HepG2 (cell line): ENCODE measurements at regions not wholly inside any gene's neighbourhood (a gene's known extent, or its start where the extent isn't known, plus 50 kb on each side); places are given as distances from the start of the nearest gene placed in this dataset.

Experiments
- ATAC-seq: fragments of 200-7000 bp; cut with Tn5 transposase; 3 replicates; pipeline ENCODE4 v1.9.1; 2020; ENCODE audit warnings: mild to moderate bottlenecking, moderate library complexity
- BruUV-seq: library from RNA; stranded (reverse); fragments of 400-500 nt; replicated peaks from 2 replicates; lab custom pipeline; 2021; lab: Mats Ljungman, UMichigan
- CTCF ChIA-PET: fragments of 300-600 bp; formaldehyde crosslinking; extraction: SDS; loops from one replicate; lab custom pipeline; 2021; ENCODE audit warnings: low total read pairs, inconsistent platforms, low intra/inter-chr PET ratio; lab: Yijun Ruan, JAX
- POLR2A ChIA-PET: fragments of 350-600 bp; sonication (Branson Sonifier 250); formaldehyde crosslinking; loops from one replicate; lab custom pipeline; 2020; ENCODE audit warnings: antibody characterized with exemption, inconsistent platforms; lab: Yijun Ruan, JAX
- DNase-seq: peaks from one replicate; pipeline ENCODE4 v3.0.0-alpha.2; 2015; ENCODE audit warnings: low spot score
- FAIRE-seq: peaks from 3 replicates; lab custom pipeline; 2011; peaks lifted over from hg19 to GRCh38; lab: Jason Lieb, UNC
- H2AFZ ChIP-seq: one replicate; pipeline ENCODE4 v1.6.1; 2011; ENCODE audit warnings: low read length, inconsistent platforms
- H3K27ac ChIP-seq: fragments of 300-600 bp; 3 replicates; pipeline ENCODE4 v1.8.0; 2011; ENCODE audit warnings: mixed run types, mild to moderate bottlenecking, mixed read lengths, low read length, inconsistent platforms; ENCODE audit not compliant: insufficient read depth; ENCODE audit errors: extremely low read length
- H3K27me3 ChIP-seq, 2 experiments: fragments of 200-600 bp in 1 of 2; 2 replicates in 1 of 2; 3 replicates in 1 of 2; pipeline versions ENCODE4 v1.6.0 to v1.8.0; 2011; ENCODE audit warnings: low read length in 2 of 2, mild to moderate bottlenecking in 2 of 2, moderate library complexity in 2 of 2, inconsistent platforms in 1 of 2; ENCODE audit not compliant: insufficient read depth in 2 of 2, control insufficient read depth in 1 of 2
- H3K36me3 ChIP-seq, 2 experiments: fragments of 200-600 bp in 1 of 2; replicated peaks in 1 of 2; 2 replicates in 1 of 2; 3 replicates in 1 of 2; pipeline versions ENCODE4 v1.5.1 to v1.8.0; 2011; ENCODE audit warnings: low read length in 2 of 2, inconsistent platforms in 1 of 2; ENCODE audit not compliant: insufficient read depth in 2 of 2, control insufficient read depth in 1 of 2
- H3K4me1 ChIP-seq: 2 replicates; pipeline ENCODE4 v1.5.1; 2012; ENCODE audit warnings: low read length, inconsistent platforms; ENCODE audit not compliant: insufficient read depth
- H3K4me2 ChIP-seq: 2 replicates; pipeline ENCODE4 v1.6.0; 2011; ENCODE audit warnings: low read depth, low read length, inconsistent platforms
- H3K4me3 ChIP-seq, 3 experiments: fragments of 200-600 bp in 1 of 3; sonication (generic), shearing (Covaris generic) in 1 of 3; replicated peaks in 1 of 3; 2 replicates each; pipeline ENCODE4 v1.5.1; 2011 to 2016; ENCODE audit warnings: low read length in 3 of 3, inconsistent platforms in 2 of 3, low read depth in 2 of 3, mild to moderate bottlenecking in 2 of 3, control low read depth in 1 of 3, mixed read lengths in 1 of 3; ENCODE audit not compliant: insufficient read depth in 1 of 3
- H3K79me2 ChIP-seq: one replicate; pipeline ENCODE4 v1.6.1; 2011; ENCODE audit warnings: low read length, inconsistent platforms; ENCODE audit not compliant: insufficient read depth
- H3K9ac ChIP-seq: 2 replicates; pipeline ENCODE4 v1.6.0; 2011; ENCODE audit warnings: mild to moderate bottlenecking, low read depth, low read length, inconsistent platforms; ENCODE audit not compliant: insufficient read depth
- H3K9me3 ChIP-seq: 2 replicates; pipeline ENCODE4 v1.5.1; 2012; ENCODE audit warnings: mild to moderate bottlenecking, low read length
- H4K20me1 ChIP-seq: 2 replicates; pipeline ENCODE4 v1.6.0; 2011; ENCODE audit warnings: inconsistent platforms, mild to moderate bottlenecking, low read length, moderate library complexity; ENCODE audit not compliant: insufficient read depth
- ATRX ChIP-seq: sonication (generic); formaldehyde crosslinking; IDR thresholded peaks from 2 replicates; pipeline ENCODE4 v1.4.0; 2020; ENCODE audit warnings: missing genetic modification reagents, borderline replicate concordance
- CBX1 ChIP-seq: IDR thresholded peaks from one replicate; pipeline ENCODE4 v1.6.1; 2016; ENCODE audit warnings: antibody characterized with exemption, low read depth
- CHD4 ChIP-seq: fragments of 200-600 bp; sonication (generic); IDR thresholded peaks from 2 replicates; pipeline ENCODE4 v1.7.0; 2017; ENCODE audit warnings: mild to moderate bottlenecking, low read length, borderline replicate concordance
- HOXA7 ChIP-seq: sonication (generic); formaldehyde crosslinking; IDR thresholded peaks from 2 replicates; pipeline ENCODE4 v1.8.1; 2022; ENCODE audit warnings: mild to moderate bottlenecking, missing genetic modification reagents, moderate library complexity
- SP5 ChIP-seq: IDR thresholded peaks from 2 replicates; pipeline ENCODE4 v1.6.1; 2016; ENCODE audit warnings: low read depth, borderline replicate concordance
- ZNF101 ChIP-seq: sonication (generic); formaldehyde crosslinking; IDR thresholded peaks from 2 replicates; pipeline ENCODE4 v1.4.0; 2020; ENCODE audit warnings: mild to moderate bottlenecking, low read depth, missing genetic modification reagents, borderline replicate concordance
- ZNF234 ChIP-seq: sonication (generic); formaldehyde crosslinking; conservative IDR thresholded peaks from 2 replicates; pipeline ENCODE4 v1.5.1; 2020; ENCODE audit warnings: mild to moderate bottlenecking, missing genetic modification reagents
- ZNF530 ChIP-seq: sonication (generic); formaldehyde crosslinking; IDR thresholded peaks from 2 replicates; pipeline ENCODE4 v1.5.0; 2020; ENCODE audit warnings: low read depth, mild to moderate bottlenecking, missing genetic modification reagents
- ZNF557 ChIP-seq: sonication (generic); formaldehyde crosslinking; IDR thresholded peaks from 2 replicates; pipeline ENCODE4 v1.4.0; 2020; ENCODE audit warnings: missing genetic modification reagents
- ZSCAN22 ChIP-seq: sonication (generic); formaldehyde crosslinking; IDR thresholded peaks from 2 replicates; pipeline ENCODE4 v1.4.0; 2020; ENCODE audit warnings: mild to moderate bottlenecking, missing genetic modification reagents
- WGBS: methylation state at CpG from one replicate; pipeline ENCODE4 v1.1.6; 2017; ENCODE audit warnings: low lambda C conversion rate; 5-methylcytosine and 5-hydroxymethylcytosine counted together
- in situ Hi-C: cut with HindIII; loops from 2 replicates; pipeline ENCODE4 v1.10.0; 2017; ENCODE audit warnings: low pct_unique_long_range_greater_than_20kb; ENCODE audit not compliant: extremely low pct_ligation_motif_present
- intact Hi-C: fragments of 100-400 bp; cut with micrococcal nuclease; formaldehyde crosslinking; loops from one replicate; pipeline ENCODE4 v1.10.0; 2022; ENCODE audit not compliant: unreplicated experiment
- TF ChIP-seq, protein P1 (sequence below): sonication (generic); formaldehyde crosslinking; IDR thresholded peaks from 2 replicates; pipeline ENCODE4 v1.8.0; 2022; ENCODE audit warnings: missing genetic modification reagents, mild to moderate bottlenecking, moderate library complexity, borderline replicate concordance
- TF ChIP-seq, protein P2 (sequence below): sonication (generic); formaldehyde crosslinking; IDR thresholded peaks from 2 replicates; pipeline ENCODE4 v1.4.0; 2020; ENCODE audit warnings: missing genetic modification reagents, borderline replicate concordance

DNA sequence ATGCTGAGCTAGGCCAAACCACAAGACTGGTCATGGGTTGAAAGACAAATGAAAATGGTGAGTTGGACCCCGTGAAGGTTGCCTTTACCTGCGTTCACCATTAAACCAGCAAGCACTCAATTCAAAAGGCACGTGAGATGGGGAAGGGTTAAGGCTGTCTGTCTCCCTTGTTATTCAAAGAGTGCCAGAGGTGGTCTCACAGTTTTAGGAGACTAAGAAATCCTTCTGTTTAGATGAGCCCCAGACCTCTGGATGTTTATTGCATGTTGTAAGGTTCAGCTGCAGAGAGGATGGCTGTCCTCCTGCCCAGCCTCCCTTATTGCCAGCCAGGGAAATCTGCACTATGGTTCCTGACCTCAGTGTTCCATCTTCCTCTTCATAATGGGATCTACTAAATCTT lies 498.0 kb upstream of the CELF2 start (continued):
- TF ChIP-seq ATRX (CRISPR knock-in tag) = no peak

DNA sequence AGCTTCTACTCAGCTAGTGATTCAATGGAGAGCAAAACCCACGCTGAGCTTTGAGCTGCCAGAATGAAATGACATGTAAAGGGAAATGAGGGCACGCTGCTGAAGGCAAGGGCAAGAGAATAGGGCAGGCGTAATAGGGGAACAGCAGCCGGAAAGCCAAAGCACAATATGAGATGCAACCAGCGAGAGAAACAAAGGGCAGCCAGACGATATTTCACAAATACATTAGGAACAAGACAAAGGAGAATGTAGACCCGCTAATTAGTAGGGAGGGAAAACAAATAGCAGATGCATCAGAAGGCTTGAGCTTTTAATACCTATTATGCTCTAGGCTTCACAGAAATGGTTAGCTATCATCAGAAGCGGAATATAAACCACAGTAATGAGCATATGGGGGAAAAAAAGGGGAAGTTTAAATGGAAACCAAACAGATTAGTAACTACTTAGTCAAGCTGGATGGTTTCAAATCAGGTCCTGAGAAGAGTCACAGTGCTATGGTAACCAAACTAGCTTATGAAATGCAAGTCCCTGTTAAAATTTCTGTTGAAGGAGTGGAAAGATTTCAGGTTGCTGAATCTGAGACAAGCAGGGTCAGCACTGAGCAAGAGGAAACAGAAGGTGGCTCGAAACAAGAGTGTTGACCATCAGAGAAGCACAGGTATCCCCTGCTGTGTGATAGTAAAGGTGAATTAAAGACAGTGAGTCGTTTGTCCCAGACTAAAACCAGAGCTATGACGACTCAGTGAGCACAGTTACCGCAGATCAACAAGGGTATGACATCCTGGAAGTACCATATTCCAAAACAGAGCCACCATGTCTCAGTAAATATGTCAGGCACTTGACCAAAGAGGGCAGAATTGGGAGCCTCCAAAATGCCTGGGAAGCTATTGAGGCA lies 496.9 kb upstream of the CELF2 start:
- Histone ChIP-seq H3K79me2 (no peaks in the 10 kb centered on the region), H3K27ac (no peak overlapping the region), H2AFZ (no peak overlapping the region), H3K9me3 (peaks cover 71% of the 10 kb centered on the region), H3K4me2 (no peak overlapping the region), H3K4me1 (no peaks in the 10 kb centered on the region), H4K20me1 (no peaks in the 10 kb centered on the region), H3K27me3 (no peaks in the 10 kb centered on the region), H3K4me3 (no peak overlapping the region), H3K36me3 (no peaks in the 10 kb centered on the region), H3K9ac (no peak overlapping the region)
- ChIA-PET POLR2A (no interaction called here), CTCF (no interaction called here)
- ATAC-seq (no peak), DNase-seq (no peak), FAIRE-seq (no peak)
- WGBS = 18% methylated on average over 10 of the region's 12 CpGs
- TF ChIP-seq CBX1 (no peak), CHD4 (no peak)
- in situ Hi-C loops = no loop called here
- BruUV-seq = no TSS peak
- intact Hi-C loops = no loop called here

DNA sequence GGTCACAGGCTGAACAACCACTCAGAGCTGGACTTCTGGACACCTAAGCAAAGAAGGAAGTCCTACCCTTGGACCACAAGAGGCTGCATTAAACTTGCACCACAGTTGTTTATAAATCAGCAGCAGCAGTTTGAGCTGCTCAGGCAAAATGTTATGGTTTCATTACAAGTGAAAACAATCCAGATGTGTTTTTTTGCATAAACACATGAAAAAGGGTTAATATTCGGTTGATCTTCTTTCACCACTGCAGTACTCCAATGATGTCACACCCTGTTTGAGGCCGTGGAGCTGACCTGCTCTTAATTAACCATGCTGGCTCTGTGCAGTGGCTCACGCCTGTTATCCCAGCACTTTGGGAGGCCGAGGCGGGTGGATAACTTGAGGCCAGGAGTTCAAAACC lies 490.8 kb upstream of the CELF2 start:
- Histone ChIP-seq H3K4me3 (no peak overlapping the region), H3K36me3 (no peaks in the 10 kb centered on the region), H3K27me3 (no peaks in the 10 kb centered on the region), H2AFZ (no peak overlapping the region), H3K9me3 (peaks cover 96% of the 10 kb centered on the region), H3K9ac (no peak overlapping the region), H3K79me2 (no peaks in the 10 kb centered on the region), H4K20me1 (no peaks in the 10 kb centered on the region), H3K4me1 (no peaks in the 10 kb centered on the region), H3K27ac (no peak overlapping the region), H3K4me2 (no peak overlapping the region)
- DNase-seq = no peak
- POLR2A ChIA-PET = no interaction called here
- in situ Hi-C loops (no loop called here), intact Hi-C loops (no loop called here)
- FAIRE-seq = no peak
- no peak for ATAC-seq
- TF ChIP-seq, protein P1, sequence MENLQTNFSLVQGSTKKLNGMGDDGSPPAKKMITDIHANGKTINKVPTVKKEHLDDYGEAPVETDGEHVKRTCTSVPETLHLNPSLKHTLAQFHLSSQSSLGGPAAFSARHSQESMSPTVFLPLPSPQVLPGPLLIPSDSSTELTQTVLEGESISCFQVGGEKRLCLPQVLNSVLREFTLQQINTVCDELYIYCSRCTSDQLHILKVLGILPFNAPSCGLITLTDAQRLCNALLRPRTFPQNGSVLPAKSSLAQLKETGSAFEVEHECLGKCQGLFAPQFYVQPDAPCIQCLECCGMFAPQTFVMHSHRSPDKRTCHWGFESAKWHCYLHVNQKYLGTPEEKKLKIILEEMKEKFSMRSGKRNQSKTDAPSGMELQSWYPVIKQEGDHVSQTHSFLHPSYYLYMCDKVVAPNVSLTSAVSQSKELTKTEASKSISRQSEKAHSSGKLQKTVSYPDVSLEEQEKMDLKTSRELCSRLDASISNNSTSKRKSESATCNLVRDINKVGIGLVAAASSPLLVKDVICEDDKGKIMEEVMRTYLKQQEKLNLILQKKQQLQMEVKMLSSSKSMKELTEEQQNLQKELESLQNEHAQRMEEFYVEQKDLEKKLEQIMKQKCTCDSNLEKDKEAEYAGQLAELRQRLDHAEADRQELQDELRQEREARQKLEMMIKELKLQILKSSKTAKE (CRISPR knock-in tag) = no peak
- TF ChIP-seq HOXA7 (CRISPR knock-in tag) = no peak
- no peak for TF ChIP-seq ZNF101 (CRISPR knock-in tag)
- TF ChIP-seq ZNF557 (CRISPR knock-in tag) = no peak
- TF ChIP-seq SP5 (CRISPR knock-in tag) = no peak
- no peak for TF ChIP-seq ZNF530 (CRISPR knock-in tag)
- TF ChIP-seq, protein P2, sequence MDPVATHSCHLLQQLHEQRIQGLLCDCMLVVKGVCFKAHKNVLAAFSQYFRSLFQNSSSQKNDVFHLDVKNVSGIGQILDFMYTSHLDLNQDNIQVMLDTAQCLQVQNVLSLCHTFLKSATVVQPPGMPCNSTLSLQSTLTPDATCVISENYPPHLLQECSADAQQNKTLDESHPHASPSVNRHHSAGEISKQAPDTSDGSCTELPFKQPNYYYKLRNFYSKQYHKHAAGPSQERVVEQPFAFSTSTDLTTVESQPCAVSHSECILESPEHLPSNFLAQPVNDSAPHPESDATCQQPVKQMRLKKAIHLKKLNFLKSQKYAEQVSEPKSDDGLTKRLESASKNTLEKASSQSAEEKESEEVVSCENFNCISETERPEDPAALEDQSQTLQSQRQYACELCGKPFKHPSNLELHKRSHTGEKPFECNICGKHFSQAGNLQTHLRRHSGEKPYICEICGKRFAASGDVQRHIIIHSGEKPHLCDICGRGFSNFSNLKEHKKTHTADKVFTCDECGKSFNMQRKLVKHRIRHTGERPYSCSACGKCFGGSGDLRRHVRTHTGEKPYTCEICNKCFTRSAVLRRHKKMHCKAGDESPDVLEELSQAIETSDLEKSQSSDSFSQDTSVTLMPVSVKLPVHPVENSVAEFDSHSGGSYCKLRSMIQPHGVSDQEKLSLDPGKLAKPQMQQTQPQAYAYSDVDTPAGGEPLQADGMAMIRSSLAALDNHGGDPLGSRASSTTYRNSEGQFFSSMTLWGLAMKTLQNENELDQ (CRISPR knock-in tag) = no peak
- TF ChIP-seq ZNF234 (CRISPR knock-in tag) = no peak
- no peak for TF ChIP-seq ZSCAN22 (CRISPR knock-in tag)
- CTCF ChIA-PET = no interaction called here
- 33% methylated on average over 5 of the region's 5 CpGs for WGBS
- no TSS peak for BruUV-seq
